ENCODE measurements at regions not wholly inside any gene's neighbourhood (a gene's known extent, or its start where the extent isn't known, plus 50 kb on each side); places are given as distances from the start of the nearest gene placed in this dataset.
"Not testable (repeated sequence)": the region's sequence is repeated elsewhere in the genome, so short reads cannot be mapped to it uniquely, and the experiment has no call there.

- TF ChIP-seq ZNF462 (CRISPR knock-in tag; IDR thresholded peaks at IDR 0.05), result no peak
- TF ChIP-seq POLR2AphosphoS5 (IDR thresholded peaks at IDR 0.05; ENCODE audit: low read depth), result no peak
- no peak for TF ChIP-seq JUNB (IDR thresholded peaks at IDR 0.05; ENCODE audit: unreplicated experiment)
- TF ChIP-seq CTCF (conservative IDR thresholded peaks at IDR 0.05; ENCODE audit: low read depth in 2 of 2), result no peak
- TF ChIP-seq EZH2phosphoT487 (IDR thresholded peaks at IDR 0.05; ENCODE audit: unreplicated experiment), result no peak
- TF ChIP-seq ZNF114 (CRISPR knock-in tag; IDR thresholded peaks at IDR 0.05), result no peak
- TF ChIP-seq NANOG (IDR thresholded peaks at IDR 0.05; ENCODE audit: borderline replicate concordance), result no peak
These were observed 137.0 kb upstream of the TP53TG3D start (continued) for GRCh38 chr16:32116080-32116479.

GRCh38 chr16:32116533-32116932 is 136.6 kb upstream of the TP53TG3D start:
- H3K9me3 Mint-ChIP-seq; H3K4me3 ChIP-seq; H3K27me3 Mint-ChIP-seq (ENCODE audit: insufficient read depth, low read depth, poor library complexity); H3K4me1 ChIP-seq (ENCODE audit: insufficient read depth); H3F3A ChIP-seq (replicated peaks; ENCODE audit: low read depth); H3K79me2 ChIP-seq (replicated peaks; ENCODE audit: insufficient read depth); H3K4me1 Mint-ChIP-seq; H4K20me1 ChIP-seq (replicated peaks; ENCODE audit: insufficient read depth); H3K36me3 ChIP-seq (ENCODE audit: insufficient read depth); H3K27ac ChIP-seq (ENCODE audit: low read depth); H3K36me3 Mint-ChIP-seq (ENCODE audit: low read depth); H3K27me3 ChIP-seq (ENCODE audit: insufficient read depth); ATAC-seq; H2AFZ ChIP-seq; H3K4me3 Mint-ChIP-seq; H3K27ac Mint-ChIP-seq; H3K4me2 ChIP-seq; H3K9me2 ChIP-seq (ENCODE audit: insufficient read depth); DNase-seq (ENCODE audit: low spot score): not testable (repeated sequence)

- H3K79me2 ChIP-seq (replicated peaks; ENCODE audit: insufficient read depth); H3K4me1 Mint-ChIP-seq; H3K4me3 ChIP-seq; H3K36me3 ChIP-seq (ENCODE audit: insufficient read depth); H3K27me3 Mint-ChIP-seq (ENCODE audit: insufficient read depth, low read depth, poor library complexity); H2AFZ ChIP-seq; DNase-seq (ENCODE audit: low spot score); H3K9me2 ChIP-seq (ENCODE audit: insufficient read depth); H3K27ac ChIP-seq (ENCODE audit: low read depth); H3F3A ChIP-seq (replicated peaks; ENCODE audit: low read depth); H3K4me1 ChIP-seq (ENCODE audit: insufficient read depth); H3K36me3 Mint-ChIP-seq (ENCODE audit: low read depth); ATAC-seq; H3K27me3 ChIP-seq (ENCODE audit: insufficient read depth); H3K4me3 Mint-ChIP-seq; H3K27ac Mint-ChIP-seq; H4K20me1 ChIP-seq (replicated peaks; ENCODE audit: insufficient read depth); H3K4me2 ChIP-seq: not testable (repeated sequence)
- peaks cover 13% of the 10 kb centered on the region for H3K9me3 Mint-ChIP-seq
These were observed 132.7 kb upstream of the TP53TG3D start for GRCh38 chr16:32120372-32120771.

GRCh38 chr16:32120779-32121178 is 132.3 kb upstream of the TP53TG3D start:
- not testable (repeated sequence) for DNase-seq (ENCODE audit: low spot score); H3K27me3 Mint-ChIP-seq (ENCODE audit: insufficient read depth, low read depth, poor library complexity); H3K36me3 Mint-ChIP-seq (ENCODE audit: low read depth); H3K27ac Mint-ChIP-seq; H3K9me2 ChIP-seq (ENCODE audit: insufficient read depth); H4K20me1 ChIP-seq (replicated peaks; ENCODE audit: insufficient read depth); H3K4me1 ChIP-seq (ENCODE audit: insufficient read depth); H3K79me2 ChIP-seq (replicated peaks; ENCODE audit: insufficient read depth); H3K4me3 ChIP-seq; H3K27ac ChIP-seq (ENCODE audit: low read depth); H3K4me3 Mint-ChIP-seq; H3F3A ChIP-seq (replicated peaks; ENCODE audit: low read depth); H3K4me1 Mint-ChIP-seq; H3K27me3 ChIP-seq (ENCODE audit: insufficient read depth); H2AFZ ChIP-seq; H3K4me2 ChIP-seq; ATAC-seq; H3K36me3 ChIP-seq (ENCODE audit: insufficient read depth)
- H3K9me3 Mint-ChIP-seq, result peaks cover 11% of the 10 kb centered on the region

All from GM23338 (cell line).